ENCODE measurements at regions not wholly inside any gene's neighbourhood (a gene's known extent, or its start where the extent isn't known, plus 50 kb on each side); places are given as distances from the start of the nearest gene placed in this dataset.

GRCh38 chr11:27786864-27787263 is 86.6 kb upstream of the BDNF start:
- no peaks in the 10 kb centered on the region for H3K36me3 Mint-ChIP-seq (ENCODE audit: insufficient read depth, unreplicated experiment)
- BruUV-seq (replicated peaks): no TSS peak
- ChIA-PET POLR2A (no interaction called here), CTCF (no interaction called here)
- no peak for DNase-seq
- no peaks in the 10 kb centered on the region for H3K4me1 ChIP-seq
- intact Hi-C loops (cut with micrococcal nuclease; ENCODE audit: unreplicated experiment): no loop called here
- no peaks in the 10 kb centered on the region for H3K4me1 Mint-ChIP-seq (ENCODE audit: low read depth, unreplicated experiment)
- H3K4me3 Mint-ChIP-seq (ENCODE audit: unreplicated experiment): no peak overlapping the region
- TF ChIP-seq, protein P1, sequence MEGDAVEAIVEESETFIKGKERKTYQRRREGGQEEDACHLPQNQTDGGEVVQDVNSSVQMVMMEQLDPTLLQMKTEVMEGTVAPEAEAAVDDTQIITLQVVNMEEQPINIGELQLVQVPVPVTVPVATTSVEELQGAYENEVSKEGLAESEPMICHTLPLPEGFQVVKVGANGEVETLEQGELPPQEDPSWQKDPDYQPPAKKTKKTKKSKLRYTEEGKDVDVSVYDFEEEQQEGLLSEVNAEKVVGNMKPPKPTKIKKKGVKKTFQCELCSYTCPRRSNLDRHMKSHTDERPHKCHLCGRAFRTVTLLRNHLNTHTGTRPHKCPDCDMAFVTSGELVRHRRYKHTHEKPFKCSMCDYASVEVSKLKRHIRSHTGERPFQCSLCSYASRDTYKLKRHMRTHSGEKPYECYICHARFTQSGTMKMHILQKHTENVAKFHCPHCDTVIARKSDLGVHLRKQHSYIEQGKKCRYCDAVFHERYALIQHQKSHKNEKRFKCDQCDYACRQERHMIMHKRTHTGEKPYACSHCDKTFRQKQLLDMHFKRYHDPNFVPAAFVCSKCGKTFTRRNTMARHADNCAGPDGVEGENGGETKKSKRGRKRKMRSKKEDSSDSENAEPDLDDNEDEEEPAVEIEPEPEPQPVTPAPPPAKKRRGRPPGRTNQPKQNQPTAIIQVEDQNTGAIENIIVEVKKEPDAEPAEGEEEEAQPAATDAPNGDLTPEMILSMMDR (IDR thresholded peaks at IDR 0.05; ENCODE audit: insufficient read depth in 1 of 2, low read depth in 1 of 2, low read length in 1 of 2, severe bottlenecking in 1 of 2, unreplicated experiment in 1 of 2): no peak
- H3K27me3 ChIP-seq (replicated peaks; ENCODE audit: control insufficient read depth, insufficient read depth, low read length): no peaks in the 10 kb centered on the region
- no peaks in the 10 kb centered on the region for H3K27me3 Mint-ChIP-seq (ENCODE audit: insufficient read depth, unreplicated experiment)
- no peaks in the 10 kb centered on the region for H3K36me3 ChIP-seq (ENCODE audit: control insufficient read depth, insufficient read depth, low read length)
- H3K9me3 ChIP-seq: no peaks in the 10 kb centered on the region
- no peak overlapping the region for H3K27ac Mint-ChIP-seq (ENCODE audit: unreplicated experiment)
- H3K9me3 Mint-ChIP-seq (ENCODE audit: unreplicated experiment): peaks cover 17% of the 10 kb centered on the region
- no peak overlapping the region for H3K4me3 ChIP-seq (ENCODE audit: low read depth, low read length)

- H3K4me1 Mint-ChIP-seq (ENCODE audit: low read depth, unreplicated experiment): no peaks in the 10 kb centered on the region
- no peaks in the 10 kb centered on the region for H3K27me3 ChIP-seq (replicated peaks; ENCODE audit: control insufficient read depth, insufficient read depth, low read length)
- H3K9me3 ChIP-seq: no peaks in the 10 kb centered on the region
- no TSS peak for BruUV-seq (replicated peaks)
- intact Hi-C loops (cut with micrococcal nuclease; ENCODE audit: unreplicated experiment): no loop called here
- DNase-seq: no peak
- no peaks in the 10 kb centered on the region for H3K4me1 ChIP-seq
- H3K36me3 Mint-ChIP-seq (ENCODE audit: insufficient read depth, unreplicated experiment): no peaks in the 10 kb centered on the region
- H3K27ac Mint-ChIP-seq (ENCODE audit: unreplicated experiment): no peak overlapping the region
- H3K27me3 Mint-ChIP-seq (ENCODE audit: insufficient read depth, unreplicated experiment): no peaks in the 10 kb centered on the region
- ChIA-PET CTCF (no interaction called here), POLR2A (no interaction called here)
- no peaks in the 10 kb centered on the region for H3K36me3 ChIP-seq (ENCODE audit: control insufficient read depth, insufficient read depth, low read length)
- no peak overlapping the region for H3K4me3 ChIP-seq (ENCODE audit: low read depth, low read length)
- H3K9me3 Mint-ChIP-seq (ENCODE audit: unreplicated experiment): peaks cover 12% of the 10 kb centered on the region
- TF ChIP-seq, protein P1 (IDR thresholded peaks at IDR 0.05; ENCODE audit: insufficient read depth in 1 of 2, low read depth in 1 of 2, low read length in 1 of 2, severe bottlenecking in 1 of 2, unreplicated experiment in 1 of 2): no peak
- no peak overlapping the region for H3K4me3 Mint-ChIP-seq (ENCODE audit: unreplicated experiment)
Observed at GRCh38 chr11:27786331-27786730, 86.1 kb upstream of the BDNF start.

DNA sequence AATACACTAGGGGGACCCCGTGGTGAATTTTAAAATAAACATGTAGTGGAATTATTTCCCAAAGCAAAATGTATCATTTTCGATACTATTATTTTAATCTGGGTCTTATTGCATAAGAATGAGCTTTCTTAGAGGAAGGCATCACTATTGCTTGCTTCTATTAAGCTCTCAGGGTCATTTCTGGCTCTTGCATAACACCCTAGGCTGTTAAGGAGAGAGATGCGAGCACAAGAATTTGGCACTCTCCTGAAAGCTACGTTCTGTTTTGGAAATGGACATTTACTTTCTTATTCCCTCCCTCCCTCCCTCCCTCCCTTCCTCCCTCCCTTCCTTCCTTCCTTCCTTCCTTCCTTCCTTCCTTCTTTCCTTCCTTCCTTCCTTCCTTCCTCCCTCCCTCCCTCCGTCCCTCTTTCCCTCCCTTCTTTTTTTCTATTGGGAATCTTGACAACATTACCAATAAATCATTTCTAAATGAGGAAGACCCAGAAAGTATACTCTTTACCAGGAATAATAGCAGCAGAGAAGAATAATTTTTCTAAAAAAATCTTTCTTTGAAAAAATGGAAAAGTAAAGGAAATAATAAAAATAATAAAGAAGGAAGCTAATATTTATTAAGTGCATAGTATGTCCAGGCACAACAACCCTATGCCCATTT is 83.6 kb upstream of the BDNF start:
- Histone ChIP-seq H3K27me3 (replicated peaks; ENCODE audit: control insufficient read depth, insufficient read depth, low read length) (no peaks in the 10 kb centered on the region), H3K36me3 (ENCODE audit: control insufficient read depth, insufficient read depth, low read length) (no peaks in the 10 kb centered on the region), H3K9me3 (no peaks in the 10 kb centered on the region), H3K4me1 (no peaks in the 10 kb centered on the region), H3K4me3 (ENCODE audit: low read depth, low read length) (no peak overlapping the region)
- ChIA-PET CTCF (no interaction called here), POLR2A (no interaction called here)
- H3K4me3 Mint-ChIP-seq (ENCODE audit: unreplicated experiment): no peak overlapping the region
- TF ChIP-seq, protein P1 (IDR thresholded peaks at IDR 0.05; ENCODE audit: insufficient read depth in 1 of 2, low read depth in 1 of 2, low read length in 1 of 2, severe bottlenecking in 1 of 2, unreplicated experiment in 1 of 2): no peak
- H3K27me3 Mint-ChIP-seq (ENCODE audit: insufficient read depth, unreplicated experiment): peaks cover 3% of the 10 kb centered on the region
- no peak overlapping the region for H3K27ac Mint-ChIP-seq (ENCODE audit: unreplicated experiment)
- no peak for DNase-seq
- no TSS peak for BruUV-seq (replicated peaks)
- H3K9me3 Mint-ChIP-seq (ENCODE audit: unreplicated experiment): peaks cover 23% of the 10 kb centered on the region
- no peaks in the 10 kb centered on the region for H3K36me3 Mint-ChIP-seq (ENCODE audit: insufficient read depth, unreplicated experiment)
- intact Hi-C loops (cut with micrococcal nuclease; ENCODE audit: unreplicated experiment): no loop called here
- H3K4me1 Mint-ChIP-seq (ENCODE audit: low read depth, unreplicated experiment): no peaks in the 10 kb centered on the region
